Lower leg skin (tissue), 3 donors: ENCODE measurements at regions not wholly inside any gene's neighbourhood (a gene's known extent, or its start where the extent isn't known, plus 50 kb on each side); places are given as distances from the start of the nearest gene placed in this dataset.

Experiments
- POLR2A ChIP-seq, 2 donors: fragments of 450-650 bp; IDR thresholded peaks; one replicate each; pipeline ENCODE4 v1.6.1; 2016 to 2017; ENCODE audit warnings: antibody characterized with exemption in 2 of 2, mild to moderate bottlenecking in 1 of 2, moderate library complexity in 1 of 2
- TF ChIP-seq, protein P1 (sequence below), 3 donors: fragments of 450-650 bp; IDR thresholded peaks; one replicate each; pipeline ENCODE4 v1.5.1; 2016; ENCODE audit warnings: antibody characterized with exemption in 3 of 3, mild to moderate bottlenecking in 3 of 3, moderate library complexity in 2 of 3

DNA sequence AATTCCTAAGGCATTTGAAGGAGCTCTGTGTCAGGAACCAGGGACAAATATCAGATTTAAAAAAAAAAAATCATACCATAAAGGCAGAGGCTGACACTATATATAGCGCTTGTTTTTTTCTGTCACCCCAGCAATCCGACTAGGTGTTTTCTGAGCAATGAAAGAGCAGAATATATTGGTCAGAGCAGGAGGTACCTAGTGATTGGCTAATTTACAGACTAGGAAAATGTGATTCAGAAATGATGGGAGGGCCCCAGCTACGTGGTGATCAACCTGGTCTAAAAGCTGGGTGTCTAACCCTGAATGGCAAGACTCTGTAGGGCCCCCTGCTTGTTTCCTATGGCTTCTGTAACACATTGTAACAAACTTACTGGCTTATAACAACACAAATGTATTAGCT is 195.5 kb upstream of the XYLT1 start:
- no peak for TF ChIP-seq POLR2A (IDR thresholded peaks at IDR 0.05)
- TF ChIP-seq, protein P1, sequence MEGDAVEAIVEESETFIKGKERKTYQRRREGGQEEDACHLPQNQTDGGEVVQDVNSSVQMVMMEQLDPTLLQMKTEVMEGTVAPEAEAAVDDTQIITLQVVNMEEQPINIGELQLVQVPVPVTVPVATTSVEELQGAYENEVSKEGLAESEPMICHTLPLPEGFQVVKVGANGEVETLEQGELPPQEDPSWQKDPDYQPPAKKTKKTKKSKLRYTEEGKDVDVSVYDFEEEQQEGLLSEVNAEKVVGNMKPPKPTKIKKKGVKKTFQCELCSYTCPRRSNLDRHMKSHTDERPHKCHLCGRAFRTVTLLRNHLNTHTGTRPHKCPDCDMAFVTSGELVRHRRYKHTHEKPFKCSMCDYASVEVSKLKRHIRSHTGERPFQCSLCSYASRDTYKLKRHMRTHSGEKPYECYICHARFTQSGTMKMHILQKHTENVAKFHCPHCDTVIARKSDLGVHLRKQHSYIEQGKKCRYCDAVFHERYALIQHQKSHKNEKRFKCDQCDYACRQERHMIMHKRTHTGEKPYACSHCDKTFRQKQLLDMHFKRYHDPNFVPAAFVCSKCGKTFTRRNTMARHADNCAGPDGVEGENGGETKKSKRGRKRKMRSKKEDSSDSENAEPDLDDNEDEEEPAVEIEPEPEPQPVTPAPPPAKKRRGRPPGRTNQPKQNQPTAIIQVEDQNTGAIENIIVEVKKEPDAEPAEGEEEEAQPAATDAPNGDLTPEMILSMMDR (IDR thresholded peaks at IDR 0.05) = no peak
